Upper lobe of right lung (tissue), 1 donor: ENCODE measurements at regions not wholly inside any gene's neighbourhood (a gene's known extent, or its start where the extent isn't known, plus 50 kb on each side); places are given as distances from the start of the nearest gene placed in this dataset.

Experiments used
- ATAC-seq: fragments of 200-7000 bp; cut with Tn5 transposase; one replicate; pipeline ENCODE4 v1.9.1; 2020; ENCODE audit warnings: mild to moderate bottlenecking, moderate library complexity
- DNase-seq: peaks from one replicate; pipeline ENCODE4 v3.0.0-alpha.2; 2020
- H3K27ac ChIP-seq: fragments of 200-600 bp; one replicate; pipeline ENCODE4 v1.8.0; 2022
- H3K27me3 ChIP-seq: fragments of 200-600 bp; one replicate; pipeline ENCODE4 v1.8.0; 2022; ENCODE audit warnings: mild to moderate bottlenecking
- H3K36me3 ChIP-seq: fragments of 200-600 bp; one replicate; pipeline ENCODE4 v1.8.0; 2022
- H3K4me1 ChIP-seq: fragments of 200-600 bp; one replicate; pipeline ENCODE4 v1.8.0; 2022
- H3K4me3 ChIP-seq: fragments of 200-600 bp; one replicate; pipeline ENCODE4 v1.8.0; 2022; ENCODE audit warnings: mild to moderate bottlenecking
- H3K9me3 ChIP-seq: fragments of 200-600 bp; one replicate; pipeline ENCODE4 v1.8.0; 2022
- intact Hi-C: fragments of 100-400 bp; cut with DNase I; formaldehyde crosslinking; loops from one replicate; pipeline ENCODE4 v1.11.0; 2022
- TF ChIP-seq, protein P1 (sequence below): fragments of 200-600 bp; IDR thresholded peaks from one replicate; pipeline ENCODE4 v1.8.0; 2022; ENCODE audit warnings: antibody characterized with exemption
- donor health status: DM: no; HTN: yes; CAD: no; lungs with severe emphysema.

DNA sequence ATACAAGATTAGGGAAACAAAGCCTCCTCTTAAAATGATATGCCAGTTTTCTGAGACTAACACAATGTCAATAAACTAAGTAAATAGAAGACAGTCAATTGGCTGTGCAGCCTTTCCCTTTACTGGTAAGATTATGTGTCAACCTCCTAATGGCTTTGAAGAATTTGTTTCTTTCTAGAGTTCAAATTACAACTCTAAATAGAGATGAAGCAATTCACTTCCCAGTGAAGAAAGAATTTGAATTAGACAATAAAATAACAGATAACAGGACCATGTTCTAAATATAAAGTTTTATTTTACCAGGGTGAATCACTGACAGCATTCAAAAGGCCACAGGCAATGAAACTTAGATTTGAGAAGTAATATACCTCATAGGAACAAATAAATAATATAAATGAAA is 680.3 kb downstream of the PLA2G4A start:
- Histone ChIP-seq H3K9me3 (no peaks in the 10 kb centered on the region), H3K36me3 (no peaks in the 10 kb centered on the region), H3K27me3 (no peaks in the 10 kb centered on the region), H3K4me1 (no peaks in the 10 kb centered on the region), H3K27ac (no peak overlapping the region), H3K4me3 (no peak overlapping the region)
- intact Hi-C loops: no loop called here
- TF ChIP-seq, protein P1, sequence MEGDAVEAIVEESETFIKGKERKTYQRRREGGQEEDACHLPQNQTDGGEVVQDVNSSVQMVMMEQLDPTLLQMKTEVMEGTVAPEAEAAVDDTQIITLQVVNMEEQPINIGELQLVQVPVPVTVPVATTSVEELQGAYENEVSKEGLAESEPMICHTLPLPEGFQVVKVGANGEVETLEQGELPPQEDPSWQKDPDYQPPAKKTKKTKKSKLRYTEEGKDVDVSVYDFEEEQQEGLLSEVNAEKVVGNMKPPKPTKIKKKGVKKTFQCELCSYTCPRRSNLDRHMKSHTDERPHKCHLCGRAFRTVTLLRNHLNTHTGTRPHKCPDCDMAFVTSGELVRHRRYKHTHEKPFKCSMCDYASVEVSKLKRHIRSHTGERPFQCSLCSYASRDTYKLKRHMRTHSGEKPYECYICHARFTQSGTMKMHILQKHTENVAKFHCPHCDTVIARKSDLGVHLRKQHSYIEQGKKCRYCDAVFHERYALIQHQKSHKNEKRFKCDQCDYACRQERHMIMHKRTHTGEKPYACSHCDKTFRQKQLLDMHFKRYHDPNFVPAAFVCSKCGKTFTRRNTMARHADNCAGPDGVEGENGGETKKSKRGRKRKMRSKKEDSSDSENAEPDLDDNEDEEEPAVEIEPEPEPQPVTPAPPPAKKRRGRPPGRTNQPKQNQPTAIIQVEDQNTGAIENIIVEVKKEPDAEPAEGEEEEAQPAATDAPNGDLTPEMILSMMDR: no peak
- DNase-seq (no peak), ATAC-seq (no peak)

DNA sequence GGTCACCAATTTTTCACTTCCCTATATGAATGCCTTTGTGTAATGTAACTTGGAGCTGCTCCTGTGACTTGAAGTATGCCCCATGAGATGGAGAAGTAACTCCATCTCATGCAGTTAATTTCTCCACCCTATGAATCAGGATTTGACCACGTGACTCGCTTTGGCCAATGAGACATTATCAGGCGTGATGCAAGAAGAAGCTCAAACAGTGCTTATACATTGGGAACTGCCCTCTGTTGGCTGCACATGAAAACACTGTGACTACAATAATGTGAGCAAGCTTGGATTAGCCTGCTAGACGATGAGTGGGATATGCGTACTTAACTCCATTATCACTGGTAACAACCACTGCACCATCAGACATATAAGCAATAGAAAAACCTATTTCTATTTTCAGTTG is 684.4 kb downstream of the PLA2G4A start:
- no peak for DNase-seq
- H3K36me3 ChIP-seq: no peaks in the 10 kb centered on the region
- H3K27ac ChIP-seq: no peak overlapping the region
- H3K4me1 ChIP-seq: no peaks in the 10 kb centered on the region
- H3K27me3 ChIP-seq: no peaks in the 10 kb centered on the region
- TF ChIP-seq, protein P1: no peak
- intact Hi-C loops: no loop called here
- H3K4me3 ChIP-seq: no peak overlapping the region
- H3K9me3 ChIP-seq: no peaks in the 10 kb centered on the region
- no peak for ATAC-seq

DNA sequence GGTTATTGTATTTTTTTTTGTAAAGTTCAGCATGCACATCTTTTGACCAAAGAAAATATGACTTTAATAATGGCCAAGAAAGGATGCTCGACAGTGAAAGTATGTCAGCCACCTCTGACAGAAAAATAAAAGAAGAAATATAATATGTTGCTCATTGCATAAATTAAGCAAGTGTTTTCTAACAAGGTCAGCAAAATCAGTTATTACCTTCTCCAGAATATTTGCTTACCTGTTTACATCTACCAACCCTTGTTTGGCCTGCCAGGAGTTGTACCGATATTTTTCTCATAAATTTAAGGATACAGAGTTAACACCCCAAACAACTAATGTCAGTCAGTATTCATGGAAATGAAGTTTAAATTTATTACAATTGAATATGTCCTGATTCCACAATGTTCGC is 685.4 kb downstream of the PLA2G4A start:
- TF ChIP-seq, protein P1: no peak
- Histone ChIP-seq H3K4me1 (no peaks in the 10 kb centered on the region), H3K36me3 (no peaks in the 10 kb centered on the region), H3K27ac (no peak overlapping the region), H3K4me3 (no peak overlapping the region), H3K9me3 (no peaks in the 10 kb centered on the region), H3K27me3 (no peaks in the 10 kb centered on the region)
- DNase-seq: no peak
- ATAC-seq: no peak
- intact Hi-C loops: no loop called here

DNA sequence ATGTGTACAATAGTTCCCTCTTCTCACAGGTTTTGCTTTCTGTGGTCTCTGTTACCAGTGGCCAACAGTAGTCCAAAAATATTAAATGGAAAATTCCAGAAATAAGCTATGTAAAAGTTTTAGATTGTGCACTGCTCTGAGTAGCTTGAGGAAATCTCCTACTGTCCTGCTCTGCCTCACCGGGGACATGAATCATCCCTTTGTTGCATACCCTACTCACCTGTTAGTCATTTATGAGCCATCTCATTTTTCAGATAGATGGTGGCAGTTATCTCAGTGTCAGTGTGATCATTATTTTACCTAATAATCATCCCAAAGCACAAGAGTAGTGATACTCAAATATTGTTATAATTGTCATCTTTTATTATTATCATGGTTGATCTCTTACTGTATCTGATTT is 688.1 kb downstream of the PLA2G4A start:
- no peaks in the 10 kb centered on the region for H3K27me3 ChIP-seq
- H3K9me3 ChIP-seq: no peaks in the 10 kb centered on the region
- no peaks in the 10 kb centered on the region for H3K4me1 ChIP-seq
- H3K4me3 ChIP-seq: no peak overlapping the region
- TF ChIP-seq, protein P1: no peak
- ATAC-seq (no peak), DNase-seq (no peak)
- no peak overlapping the region for H3K27ac ChIP-seq
- no peaks in the 10 kb centered on the region for H3K36me3 ChIP-seq
- intact Hi-C loops: no loop called here

DNA sequence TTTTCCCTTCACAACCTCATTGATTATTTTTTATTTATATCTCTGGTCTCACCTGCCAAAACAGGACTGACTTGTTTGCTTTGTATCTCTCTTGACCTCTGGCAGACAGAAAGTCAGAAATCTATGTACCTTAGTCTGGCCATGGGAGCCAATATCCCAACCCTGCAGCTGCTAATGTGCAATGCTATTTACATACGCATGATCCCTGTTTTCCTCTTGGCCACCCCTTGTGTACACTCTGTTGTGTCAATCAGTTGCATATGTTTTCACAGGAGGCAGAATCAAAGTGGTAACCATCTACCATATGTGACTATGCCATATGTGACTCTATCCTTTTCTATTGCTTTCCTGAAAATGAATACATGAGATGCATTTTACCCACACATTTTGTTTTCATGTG is 688.8 kb downstream of the PLA2G4A start:
- H3K4me3 ChIP-seq: no peak overlapping the region
- DNase-seq: no peak
- no peak for ATAC-seq
- no peak overlapping the region for H3K27ac ChIP-seq
- H3K27me3 ChIP-seq: no peaks in the 10 kb centered on the region
- intact Hi-C loops: no loop called here
- no peaks in the 10 kb centered on the region for H3K9me3 ChIP-seq
- H3K36me3 ChIP-seq: no peaks in the 10 kb centered on the region
- TF ChIP-seq, protein P1: no peak
- no peaks in the 10 kb centered on the region for H3K4me1 ChIP-seq

DNA sequence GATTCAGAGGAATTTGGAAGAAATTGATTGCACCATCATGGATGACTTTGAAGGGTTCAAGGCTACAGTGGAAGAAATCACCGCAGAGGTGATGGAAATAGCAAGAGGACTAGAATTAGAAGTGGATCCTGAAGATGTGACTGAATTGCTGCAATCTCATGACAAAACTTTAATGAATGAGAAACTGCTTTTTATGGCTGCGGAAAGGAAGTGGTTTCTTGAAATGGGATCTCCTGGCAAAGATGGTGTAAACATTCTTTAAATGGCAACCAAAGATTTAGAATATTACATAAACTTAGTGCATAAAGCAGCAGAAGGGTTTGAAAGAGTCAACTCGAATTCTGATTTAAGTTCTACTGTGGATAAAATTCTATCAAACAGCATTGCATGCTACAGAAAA is 698.6 kb downstream of the PLA2G4A start:
- Histone ChIP-seq H3K27me3 (no peaks in the 10 kb centered on the region), H3K4me1 (no peaks in the 10 kb centered on the region), H3K4me3 (no peak overlapping the region), H3K27ac (no peak overlapping the region), H3K9me3 (no peaks in the 10 kb centered on the region), H3K36me3 (no peaks in the 10 kb centered on the region)
- DNase-seq: no peak
- intact Hi-C loops: no loop called here
- TF ChIP-seq, protein P1: no peak
- ATAC-seq: no peak
